ENCODE measurements at regions not wholly inside any gene's neighbourhood (a gene's known extent, or its start where the extent isn't known, plus 50 kb on each side); places are given as distances from the start of the nearest gene placed in this dataset.

DNA sequence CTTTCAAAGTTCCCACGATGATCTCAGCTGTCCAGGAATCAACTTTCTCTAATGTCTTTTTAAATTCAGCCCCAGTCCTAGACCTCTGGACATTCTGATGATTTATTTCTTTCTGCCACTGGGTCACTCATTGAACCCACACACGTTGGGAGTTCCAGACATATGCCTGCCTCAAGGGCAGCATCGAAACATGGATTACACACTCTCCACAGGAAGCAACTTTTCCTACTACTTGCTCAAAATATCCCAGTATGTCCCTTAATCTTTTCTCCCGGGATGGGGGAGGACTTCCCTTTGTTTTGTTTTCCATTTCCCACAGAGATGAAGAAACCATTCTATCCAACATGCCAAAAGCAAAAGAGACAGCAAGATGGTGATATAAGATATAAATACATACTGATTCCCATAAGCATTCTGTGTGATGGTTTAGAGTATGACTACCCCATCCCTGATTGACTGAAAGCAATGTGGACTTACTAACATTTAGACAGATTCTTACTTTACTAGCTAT lies 79.8 kb upstream of the PPARGC1A start:
- Histone ChIP-seq H3K27me3 (ENCODE audit: insufficient read depth, low read length) (no peaks in the 10 kb centered on the region), H3K23ac (ENCODE audit: low read length) (no peak overlapping the region), H3K4me3 (ENCODE audit: low read depth, low read length) (no peak overlapping the region), H2BK5ac (ENCODE audit: low read depth, low read length, poor library complexity) (no peak overlapping the region), H2BK120ac (ENCODE audit: insufficient read depth, low read length, poor library complexity) (no peak overlapping the region), H4K8ac (ENCODE audit: low read depth, low read length) (no peak overlapping the region), H3K9me3 (ENCODE audit: insufficient read depth, low read depth, low read length) (no peaks in the 10 kb centered on the region), H4K91ac (ENCODE audit: low read depth, low read length) (no peak overlapping the region), H3K18ac (ENCODE audit: low read length) (no peak overlapping the region), H2AK5ac (ENCODE audit: low read length) (no peak overlapping the region), H3K79me2 (ENCODE audit: control insufficient read depth, insufficient read depth, low read length, poor library complexity) (no peaks in the 10 kb centered on the region), H2BK12ac (ENCODE audit: low read length) (no peak overlapping the region), H3K27ac (ENCODE audit: low read depth, low read length) (no peak overlapping the region), H3K9ac (ENCODE audit: low read length) (no peak overlapping the region), H4K12ac (ENCODE audit: low read depth, low read length) (no peak overlapping the region), H3K36me3 (ENCODE audit: control insufficient read depth in 1 of 2, insufficient read depth in 2 of 2, low read length in 2 of 2) (no peaks in the 10 kb centered on the region), H3K4ac (ENCODE audit: low read depth, low read length) (no peak overlapping the region), H3K79me1 (ENCODE audit: low read length) (no peaks in the 10 kb centered on the region), H2AFZ (ENCODE audit: insufficient read depth, low read length, poor library complexity) (no peak overlapping the region), H3K4me2 (ENCODE audit: low read length) (no peak overlapping the region), H3K14ac (ENCODE audit: low read length) (no peak overlapping the region), H3K4me1 (ENCODE audit: control insufficient read depth in 1 of 2, insufficient read depth in 2 of 2, low read length in 2 of 2) (no peaks in the 10 kb centered on the region)
- no peak for DNase-seq
- no CpG with 5 or more reads among the region's 4 CpGs for WGBS (ENCODE audit: extremely low coverage, insufficient coverage, insufficient read length)

DNA sequence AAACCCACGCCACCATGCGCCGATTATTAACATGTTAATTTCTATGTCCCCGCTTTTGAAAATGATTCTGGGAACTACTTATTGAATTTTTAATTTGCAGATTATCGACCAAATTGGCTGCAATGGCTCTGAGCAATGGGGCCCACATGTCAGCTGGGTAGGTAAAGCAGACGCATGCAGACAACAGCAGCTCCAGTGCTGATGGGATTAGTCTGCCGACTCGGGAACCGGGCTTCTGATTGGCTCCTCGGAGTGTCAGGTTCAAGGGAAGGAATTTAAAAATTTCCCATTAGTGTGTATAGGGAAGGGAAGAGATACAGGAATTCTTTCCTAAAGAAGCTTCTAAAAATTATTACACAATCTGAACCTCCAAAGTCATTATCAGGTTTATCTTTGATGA lies 77.4 kb upstream of the PPARGC1A start:
- Histone ChIP-seq H2AFZ (ENCODE audit: insufficient read depth, low read length, poor library complexity) (no peak overlapping the region), H3K79me1 (ENCODE audit: low read length) (no peaks in the 10 kb centered on the region), H2BK120ac (ENCODE audit: insufficient read depth, low read length, poor library complexity) (no peak overlapping the region), H3K4ac (ENCODE audit: low read depth, low read length) (no peak overlapping the region), H3K27me3 (ENCODE audit: insufficient read depth, low read length) (no peaks in the 10 kb centered on the region), H4K8ac (ENCODE audit: low read depth, low read length) (no peak overlapping the region), H3K36me3 (ENCODE audit: control insufficient read depth in 1 of 2, insufficient read depth in 2 of 2, low read length in 2 of 2) (no peaks in the 10 kb centered on the region), H2AK5ac (ENCODE audit: low read length) (no peak overlapping the region), H3K23ac (ENCODE audit: low read length) (no peak overlapping the region), H3K14ac (ENCODE audit: low read length) (no peak overlapping the region), H2BK5ac (ENCODE audit: low read depth, low read length, poor library complexity) (no peak overlapping the region), H4K91ac (ENCODE audit: low read depth, low read length) (no peak overlapping the region), H3K4me2 (ENCODE audit: low read length) (no peak overlapping the region), H3K9ac (ENCODE audit: low read length) (no peak overlapping the region), H3K18ac (ENCODE audit: low read length) (no peak overlapping the region), H2BK12ac (ENCODE audit: low read length) (no peak overlapping the region), H3K9me3 (ENCODE audit: insufficient read depth, low read depth, low read length) (no peaks in the 10 kb centered on the region), H3K4me3 (ENCODE audit: low read depth, low read length) (no peak overlapping the region), H3K27ac (ENCODE audit: low read depth, low read length) (no peak overlapping the region), H3K79me2 (ENCODE audit: control insufficient read depth, insufficient read depth, low read length, poor library complexity) (no peaks in the 10 kb centered on the region), H3K4me1 (ENCODE audit: control insufficient read depth in 1 of 2, insufficient read depth in 2 of 2, low read length in 2 of 2) (no peaks in the 10 kb centered on the region), H4K12ac (ENCODE audit: low read depth, low read length) (no peak overlapping the region)
- WGBS (ENCODE audit: extremely low coverage, insufficient coverage, insufficient read length) = no CpG with 5 or more reads among the region's 10 CpGs
- no peak for DNase-seq

DNA sequence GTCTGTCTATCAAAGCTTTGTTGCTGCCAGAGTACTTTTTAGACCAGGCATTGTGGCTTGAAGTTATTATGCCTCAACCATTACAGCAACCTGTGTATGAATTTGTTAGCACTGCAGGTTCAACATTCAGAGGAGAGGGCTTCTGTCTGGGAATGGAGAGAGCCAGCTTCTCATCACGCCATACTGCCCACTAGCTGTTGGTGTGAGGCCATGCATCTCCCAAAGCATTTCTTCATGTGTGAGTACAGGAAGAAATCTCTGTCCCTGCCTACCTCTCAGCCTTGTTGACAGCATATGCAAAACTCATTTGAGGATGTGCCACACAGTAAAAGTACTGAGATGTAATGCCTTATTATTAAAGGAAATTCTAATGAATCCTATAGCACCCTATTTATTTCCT lies 76.9 kb upstream of the PPARGC1A start:
- Histone ChIP-seq H3K23ac (ENCODE audit: low read length) (no peak overlapping the region), H2AFZ (ENCODE audit: insufficient read depth, low read length, poor library complexity) (no peak overlapping the region), H3K79me1 (ENCODE audit: low read length) (no peaks in the 10 kb centered on the region), H3K9me3 (ENCODE audit: insufficient read depth, low read depth, low read length) (no peaks in the 10 kb centered on the region), H3K36me3 (ENCODE audit: control insufficient read depth in 1 of 2, insufficient read depth in 2 of 2, low read length in 2 of 2) (no peaks in the 10 kb centered on the region), H4K12ac (ENCODE audit: low read depth, low read length) (no peak overlapping the region), H3K18ac (ENCODE audit: low read length) (no peak overlapping the region), H3K27me3 (ENCODE audit: insufficient read depth, low read length) (no peaks in the 10 kb centered on the region), H3K9ac (ENCODE audit: low read length) (no peak overlapping the region), H3K4me2 (ENCODE audit: low read length) (no peak overlapping the region), H3K27ac (ENCODE audit: low read depth, low read length) (no peak overlapping the region), H2BK120ac (ENCODE audit: insufficient read depth, low read length, poor library complexity) (no peak overlapping the region), H2AK5ac (ENCODE audit: low read length) (no peak overlapping the region), H3K4ac (ENCODE audit: low read depth, low read length) (no peak overlapping the region), H4K8ac (ENCODE audit: low read depth, low read length) (no peak overlapping the region), H2BK12ac (ENCODE audit: low read length) (no peak overlapping the region), H3K4me3 (ENCODE audit: low read depth, low read length) (no peak overlapping the region), H3K79me2 (ENCODE audit: control insufficient read depth, insufficient read depth, low read length, poor library complexity) (no peaks in the 10 kb centered on the region), H3K4me1 (ENCODE audit: control insufficient read depth in 1 of 2, insufficient read depth in 2 of 2, low read length in 2 of 2) (no peaks in the 10 kb centered on the region), H3K14ac (ENCODE audit: low read length) (no peak overlapping the region), H4K91ac (ENCODE audit: low read depth, low read length) (no peak overlapping the region), H2BK5ac (ENCODE audit: low read depth, low read length, poor library complexity) (no peak overlapping the region)
- no CpG with 5 or more reads among the region's 1 CpG for WGBS (ENCODE audit: extremely low coverage, insufficient coverage, insufficient read length)
- DNase-seq = no peak

DNA sequence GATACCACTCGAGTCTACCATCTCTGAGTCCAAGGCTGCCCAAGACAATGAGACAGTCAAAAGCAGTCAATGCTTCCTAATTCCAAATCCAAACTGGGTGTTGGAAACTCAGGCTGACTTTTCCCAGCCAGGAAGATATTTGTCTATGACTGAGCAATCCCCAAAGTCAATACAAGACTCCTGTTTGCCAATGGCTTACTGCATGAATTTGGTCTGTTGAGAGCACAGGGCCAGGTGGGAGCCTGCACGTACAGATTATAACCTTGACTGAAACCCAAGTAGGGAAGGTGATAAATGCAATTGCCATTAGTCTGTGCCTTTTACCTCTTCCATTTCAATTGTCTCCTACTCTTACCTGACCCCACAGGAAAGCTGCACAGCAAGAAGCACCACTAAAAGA lies 72.6 kb upstream of the PPARGC1A start:
- Histone ChIP-seq H3K23ac (ENCODE audit: low read length) (no peak overlapping the region), H3K4ac (ENCODE audit: low read depth, low read length) (no peak overlapping the region), H3K4me1 (ENCODE audit: control insufficient read depth in 1 of 2, insufficient read depth in 2 of 2, low read length in 2 of 2) (no peaks in the 10 kb centered on the region), H3K4me3 (ENCODE audit: low read depth, low read length) (no peak overlapping the region), H4K8ac (ENCODE audit: low read depth, low read length) (no peak overlapping the region), H3K27ac (ENCODE audit: low read depth, low read length) (no peak overlapping the region), H2BK5ac (ENCODE audit: low read depth, low read length, poor library complexity) (no peak overlapping the region), H3K27me3 (ENCODE audit: insufficient read depth, low read length) (no peaks in the 10 kb centered on the region), H2AK5ac (ENCODE audit: low read length) (no peak overlapping the region), H4K12ac (ENCODE audit: low read depth, low read length) (no peak overlapping the region), H3K14ac (ENCODE audit: low read length) (no peak overlapping the region), H2BK12ac (ENCODE audit: low read length) (no peak overlapping the region), H3K4me2 (ENCODE audit: low read length) (no peak overlapping the region), H3K36me3 (ENCODE audit: control insufficient read depth in 1 of 2, insufficient read depth in 2 of 2, low read length in 2 of 2) (no peaks in the 10 kb centered on the region), H3K9me3 (ENCODE audit: insufficient read depth, low read depth, low read length) (no peaks in the 10 kb centered on the region), H3K9ac (ENCODE audit: low read length) (no peak overlapping the region), H3K79me2 (ENCODE audit: control insufficient read depth, insufficient read depth, low read length, poor library complexity) (no peaks in the 10 kb centered on the region), H3K79me1 (ENCODE audit: low read length) (no peaks in the 10 kb centered on the region), H2BK120ac (ENCODE audit: insufficient read depth, low read length, poor library complexity) (no peak overlapping the region), H3K18ac (ENCODE audit: low read length) (no peak overlapping the region), H2AFZ (ENCODE audit: insufficient read depth, low read length, poor library complexity) (no peak overlapping the region), H4K91ac (ENCODE audit: low read depth, low read length) (no peak overlapping the region)
- no CpG with 5 or more reads among the region's 2 CpGs for WGBS (ENCODE audit: extremely low coverage, insufficient coverage, insufficient read length)
- no peak for DNase-seq
